Heart right ventricle (tissue), 16 donors: ENCODE measurements at regions not wholly inside any gene's neighbourhood (a gene's known extent, or its start where the extent isn't known, plus 50 kb on each side); places are given as distances from the start of the nearest gene placed in this dataset.

Source experiments
- ATAC-seq, 8 donors: fragments of 200-7000 bp; cut with Tn5 transposase; one replicate each; pipeline ENCODE4 v1.9.1; 2020; ENCODE audit warnings: mild to moderate bottlenecking in 8 of 8, moderate library complexity in 8 of 8, moderate number of reproducible peaks in 1 of 8
- DNase-seq, 2 donors: peaks; one replicate each; pipeline ENCODE4 v3.0.0-alpha.2; 2020
- H3K27ac ChIP-seq, 10 donors: fragments of 200-600 bp; sonication (generic) in 2 of 10; one replicate each; pipeline versions ENCODE4 v1.5.0 to v1.8.0; 2020 to 2022; ENCODE audit warnings: mild to moderate bottlenecking in 3 of 10
- H3K27me3 ChIP-seq, 7 donors: fragments of 200-600 bp; one replicate each; pipeline ENCODE4 v1.8.0; 2021 to 2022; ENCODE audit warnings: mild to moderate bottlenecking in 2 of 7
- H3K36me3 ChIP-seq, 9 donors: fragments of 200-600 bp; sonication (generic) in 1 of 9; one replicate each; pipeline versions ENCODE4 v1.5.0 to v1.8.0; 2020 to 2022; ENCODE audit warnings: mild to moderate bottlenecking in 2 of 9
- H3K4me1 ChIP-seq, 9 donors: fragments of 200-600 bp; sonication (generic) in 1 of 9; one replicate each; pipeline versions ENCODE4 v1.5.0 to v1.8.0; 2020 to 2022; ENCODE audit warnings: mild to moderate bottlenecking in 4 of 9
- H3K4me3 ChIP-seq, 10 donors: fragments of 200-600 bp; sonication (generic) in 2 of 10; one replicate each; pipeline versions ENCODE4 v1.5.0 to v1.8.0; 2020 to 2022; ENCODE audit warnings: mild to moderate bottlenecking in 7 of 10, moderate library complexity in 2 of 10
- H3K9me3 ChIP-seq, 11 donors: fragments of 200-600 bp in 10 of 11; sonication (generic) in 2 of 11; one replicate each; pipeline versions ENCODE4 v1.5.0 to v1.8.0; 2013 to 2022; ENCODE audit warnings: mild to moderate bottlenecking in 2 of 11, control low read depth in 1 of 11, moderate library complexity in 1 of 11
- WGBS, 2 donors: extraction: QIAGEN DNeasy Blood & Tissue Kit; methylation state at CpG; one replicate each; pipeline ENCODE4 v1.1.7; 2013; ENCODE audit warnings: inconsistent platforms in 1 of 2; 5-methylcytosine and 5-hydroxymethylcytosine counted together
- intact Hi-C, 10 donors: fragments of 100-400 bp; cut with DNase I; formaldehyde crosslinking; loops; one replicate each; pipeline versions ENCODE4 v1.11.1 to v1.14.2; 2022
- TF ChIP-seq, protein P1 (sequence below), 9 donors: fragments of 200-600 bp; sonication (generic) in 2 of 9; IDR thresholded peaks; one replicate each; pipeline versions ENCODE4 v1.5.0 to v1.8.0; 2021 to 2022; ENCODE audit warnings: antibody characterized with exemption in 9 of 9, mild to moderate bottlenecking in 5 of 9, moderate library complexity in 1 of 9
- donor health status: Arrhythmogenic right ventricular cardiomyopathy.
- donor health status: ischemic (EF 13 %, LVEDD 7.1; RV severe dilation, severe dysfunction).
- donor health status: healthy with polysubstance abuse.
- donor health status: DM: no; HTN: yes; CAD: no.
- donor health status: DM: no; HTN: no; CAD: no.
- donor health status: ischemic (EF 25% LVEDD 6.9; RV normal size, moderate dysfunction).
- donor health status: ischemic (EF 25% LVEDD 5.7; RV mildly dilated, moderate dysfunction).
- donor health status: healthy.
- donor health status: DM: yes; HTN: yes; CAD: no.
- donor health status: Ischemic cardiomyopathy.
- donor health status: ischemic (EF 35%, LVEDD 5.7; RV mildly dilated, moderate dysfunction).
- donor health status: nonischemic (EF 11% LVEDD 7.7; RV severe dilation, severe dysfunction).
- donor health status: DM: yes; HTN: yes; CAD: no.
- donor health status: PGD.
- donor health status: ischemic (EF 29% LVEDD 5.4; RV normal size, mild dysfunction).
- donor health status: nonischemic (EF 23%, LVEDD 6.1; RV moderate dilation, normal function).

DNA sequence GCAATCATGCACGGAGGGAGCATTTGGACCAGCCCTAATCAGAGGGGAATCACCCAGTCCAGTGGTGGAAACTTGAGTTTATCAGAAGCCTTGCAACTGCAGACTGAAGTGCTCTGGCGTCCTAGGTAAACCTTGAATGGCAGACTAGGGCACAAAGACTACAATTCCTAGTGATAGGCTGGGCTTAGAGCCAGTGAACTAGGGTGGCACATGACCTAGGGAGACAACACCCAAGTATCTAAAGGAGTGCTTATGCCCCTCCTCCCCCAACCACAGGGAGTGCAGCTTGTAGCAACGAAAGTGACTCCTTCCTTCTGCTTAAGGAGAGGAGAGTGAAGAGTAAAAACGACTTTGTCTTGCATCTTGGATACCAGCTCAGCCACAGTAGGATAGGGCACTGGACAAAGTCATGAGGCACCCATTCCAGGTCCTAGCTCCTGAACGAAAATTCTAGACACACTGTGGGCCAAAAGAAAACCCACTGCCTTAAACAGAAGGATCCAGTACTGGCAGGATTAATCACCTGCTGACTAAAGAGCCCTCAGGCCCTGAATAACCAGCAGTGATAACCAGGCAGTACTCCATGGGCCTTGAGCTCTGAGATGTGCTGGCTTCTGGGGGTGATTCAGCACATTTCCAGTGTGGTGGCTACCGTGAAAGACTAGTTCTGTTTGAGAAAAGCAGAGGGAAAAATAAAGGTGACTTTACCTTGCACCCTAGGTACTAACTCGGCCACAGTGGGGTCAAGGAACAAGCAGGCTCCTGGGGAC lies 58.7 kb upstream of the STARD8 start:
- Histone ChIP-seq H3K27ac (no peak overlapping the region), H3K4me3 (no peak overlapping the region), H3K9me3 (peaks cover 0 to 17% (median 0%) of the 10 kb centered on the region in 11 donors), H3K36me3 (no peaks in the 10 kb centered on the region), H3K4me1 (no peaks in the 10 kb centered on the region), H3K27me3 (peaks cover 0 to 9% (median 0%) of the 10 kb centered on the region in 7 donors)
- ATAC-seq, result no peak
- TF ChIP-seq, protein P1, sequence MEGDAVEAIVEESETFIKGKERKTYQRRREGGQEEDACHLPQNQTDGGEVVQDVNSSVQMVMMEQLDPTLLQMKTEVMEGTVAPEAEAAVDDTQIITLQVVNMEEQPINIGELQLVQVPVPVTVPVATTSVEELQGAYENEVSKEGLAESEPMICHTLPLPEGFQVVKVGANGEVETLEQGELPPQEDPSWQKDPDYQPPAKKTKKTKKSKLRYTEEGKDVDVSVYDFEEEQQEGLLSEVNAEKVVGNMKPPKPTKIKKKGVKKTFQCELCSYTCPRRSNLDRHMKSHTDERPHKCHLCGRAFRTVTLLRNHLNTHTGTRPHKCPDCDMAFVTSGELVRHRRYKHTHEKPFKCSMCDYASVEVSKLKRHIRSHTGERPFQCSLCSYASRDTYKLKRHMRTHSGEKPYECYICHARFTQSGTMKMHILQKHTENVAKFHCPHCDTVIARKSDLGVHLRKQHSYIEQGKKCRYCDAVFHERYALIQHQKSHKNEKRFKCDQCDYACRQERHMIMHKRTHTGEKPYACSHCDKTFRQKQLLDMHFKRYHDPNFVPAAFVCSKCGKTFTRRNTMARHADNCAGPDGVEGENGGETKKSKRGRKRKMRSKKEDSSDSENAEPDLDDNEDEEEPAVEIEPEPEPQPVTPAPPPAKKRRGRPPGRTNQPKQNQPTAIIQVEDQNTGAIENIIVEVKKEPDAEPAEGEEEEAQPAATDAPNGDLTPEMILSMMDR (IDR thresholded peaks at IDR 0.05), result no peak
- DNase-seq, result no peak
- WGBS, 2 donors, result 76 to 77% methylated on average over 7 of the region's 7 CpGs
- intact Hi-C loops, result no loop called here

DNA sequence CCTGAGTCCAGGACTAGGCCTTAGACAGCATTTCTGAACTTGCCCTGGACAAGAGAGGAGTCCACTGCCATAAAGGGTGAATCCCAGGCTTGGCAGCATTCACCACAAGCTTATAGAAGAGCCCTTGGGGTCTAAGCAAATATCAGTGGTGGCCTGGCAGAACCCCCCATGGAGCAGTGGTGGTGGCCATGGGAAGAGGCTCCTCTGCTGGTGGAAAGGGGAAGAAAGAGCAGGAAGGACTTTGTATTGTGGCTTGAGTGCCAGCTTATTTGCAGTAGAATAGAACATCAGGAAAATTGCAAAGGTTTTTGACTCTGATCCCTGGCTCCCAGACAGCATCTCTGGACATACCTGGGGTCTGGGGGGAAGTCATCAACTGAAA lies 58.1 kb upstream of the STARD8 start:
- no peak for ATAC-seq
- intact Hi-C loops, result no loop called here
- TF ChIP-seq, protein P1 (IDR thresholded peaks at IDR 0.05), result no peak
- H3K9me3 ChIP-seq, result peaks cover 0 to 23% (median under 1%) of the 10 kb centered on the region in 11 donors
- H3K4me1 ChIP-seq, result no peaks in the 10 kb centered on the region
- no peaks in the 10 kb centered on the region for H3K36me3 ChIP-seq
- DNase-seq, result no peak
- no peak overlapping the region for H3K27ac ChIP-seq
- no peak overlapping the region for H3K4me3 ChIP-seq
- H3K27me3 ChIP-seq, result peaks cover 0 to 9% (median 0%) of the 10 kb centered on the region in 7 donors

DNA sequence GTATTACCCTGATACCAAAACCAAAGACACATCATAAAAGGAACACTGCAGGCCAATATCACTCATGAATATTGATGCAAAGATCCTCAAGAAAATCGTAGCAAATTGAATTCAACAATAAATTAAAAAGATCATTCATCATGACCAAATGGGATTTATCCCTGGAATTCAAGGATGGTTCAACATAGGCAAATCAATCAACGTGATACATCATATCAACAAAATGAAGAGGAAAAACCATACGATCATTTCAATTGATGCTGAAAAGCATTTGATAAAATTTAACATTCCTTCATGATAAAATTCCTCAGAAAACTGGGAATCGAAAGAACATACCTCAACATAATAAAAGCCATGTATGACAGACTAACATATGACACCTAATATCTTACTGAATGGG lies 52.7 kb upstream of the STARD8 start:
- H3K4me3 ChIP-seq, result no peak overlapping the region
- TF ChIP-seq, protein P1 (IDR thresholded peaks at IDR 0.05), result no peak
- WGBS, 2 donors, result 85 to 94% methylated on average over 4 of the region's 4 CpGs
- intact Hi-C loops, result loop anchor here in 5 of 10 donors (5.0 to 10.0 kb wide), 5 partner anchors 70 to 213 kb away; no protein-coding TSS in a partner anchor
- no peak overlapping the region for H3K27ac ChIP-seq
- H3K27me3 ChIP-seq, result no peaks in the 10 kb centered on the region
- ATAC-seq (no peak), DNase-seq (no peak)
- H3K36me3 ChIP-seq, result no peaks in the 10 kb centered on the region
- H3K9me3 ChIP-seq, result peaks cover 0 to 32% (median 9%) of the 10 kb centered on the region in 11 donors
- no peaks in the 10 kb centered on the region for H3K4me1 ChIP-seq

DNA sequence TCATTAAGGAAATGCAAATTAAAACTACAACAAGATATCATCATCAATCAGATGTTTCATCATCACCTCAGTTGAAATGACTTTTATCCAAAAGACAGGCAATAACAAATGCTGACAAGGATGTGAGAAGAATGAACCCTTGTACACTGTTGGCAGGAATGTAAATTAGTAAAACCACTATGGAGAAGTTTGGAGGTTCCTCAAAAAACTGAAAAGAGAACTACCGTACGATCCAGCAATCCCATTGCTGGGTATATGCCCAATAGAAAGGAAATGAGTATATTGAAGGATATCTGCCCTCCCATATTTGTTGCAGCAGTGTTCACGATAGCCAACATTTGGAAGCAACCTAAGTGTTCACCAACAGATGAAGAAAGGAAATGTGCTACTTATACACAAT lies 50.6 kb upstream of the STARD8 start:
- no peak overlapping the region for H3K4me3 ChIP-seq
- H3K9me3 ChIP-seq, result peaks cover 0 to 50% (median 9%) of the 10 kb centered on the region in 11 donors
- no peak overlapping the region for H3K27ac ChIP-seq
- intact Hi-C loops, result loop anchor here in 5 of 10 donors (5.0 to 10.0 kb wide), 5 partner anchors 68 to 210 kb away; no protein-coding TSS in a partner anchor
- DNase-seq (no peak), ATAC-seq (no peak)
- H3K27me3 ChIP-seq, result no peaks in the 10 kb centered on the region
- no peaks in the 10 kb centered on the region for H3K36me3 ChIP-seq
- 90 to 92% methylated on average over 3 of the region's 3 CpGs for WGBS, 2 donors
- H3K4me1 ChIP-seq, result no peaks in the 10 kb centered on the region
- TF ChIP-seq, protein P1 (IDR thresholded peaks at IDR 0.05), result no peak
